ENCODE measurements at regions not wholly inside any gene's neighbourhood (a gene's known extent, or its start where the extent isn't known, plus 50 kb on each side); places are given as distances from the start of the nearest gene placed in this dataset.

DNA sequence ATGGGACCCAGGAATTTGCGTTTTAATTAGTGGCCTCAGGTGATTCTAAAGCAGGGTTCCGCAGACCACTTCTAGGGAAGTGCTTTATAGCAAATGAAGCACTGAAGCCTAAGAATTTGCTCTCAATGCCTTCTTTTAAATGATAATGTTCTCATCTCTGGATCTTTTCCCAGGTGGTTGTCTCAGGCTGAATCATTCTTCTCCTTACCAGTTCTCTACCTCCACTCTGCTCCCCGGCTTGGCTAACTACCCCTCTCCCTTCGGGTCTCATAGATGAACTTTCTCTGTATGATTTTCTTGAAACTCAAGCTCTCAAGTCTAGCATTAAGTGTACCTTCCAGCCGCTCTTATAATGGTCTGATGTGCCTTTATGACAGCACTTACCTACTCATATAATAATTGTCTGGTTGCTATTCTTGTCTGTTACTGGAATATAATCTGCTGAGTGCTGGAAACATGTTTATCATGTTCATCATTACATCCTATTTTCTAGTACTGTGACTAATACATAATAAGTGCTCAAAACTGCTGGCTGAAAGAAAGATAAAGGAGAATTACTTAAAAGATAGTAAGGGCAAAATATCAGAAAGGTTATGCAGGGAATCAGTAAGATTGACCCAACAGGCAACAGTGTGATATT, 195.9 kb upstream of the SESN3 start:
- Histone ChIP-seq H4K5ac (ENCODE audit: insufficient read length, low read depth, low read length) (no peak overlapping the region), H3K23me2 (ENCODE audit: low read depth, low read length) (no peaks in the 10 kb centered on the region; the same call in 1 of the 2 replicates), H3K27me3 (replicated peaks in 1 of 4; ENCODE audit: control insufficient read depth in 3 of 4, extremely low read depth in 1 of 4, insufficient read depth in 3 of 4, low read length in 3 of 4) (no peaks in the 10 kb centered on the region), H3K56ac (replicated peaks; ENCODE audit: insufficient read length, low read depth, low read length) (no peak overlapping the region), H2AK5ac (ENCODE audit: low read depth, low read length) (no peak overlapping the region), H4K8ac (ENCODE audit: extremely low read depth, insufficient read depth, low read length) (no peak overlapping the region), H3K4me1 (replicated peaks in 1 of 4; ENCODE audit: control insufficient read depth in 3 of 4, insufficient read depth in 4 of 4, low read length in 3 of 4) (peaks cover 0 to 7% (median 0%) of the 10 kb centered on the region in 4 experiments; a peak in 1 of 7 replicates), H3K4me3 (ENCODE audit: extremely low read depth in 1 of 4, insufficient read depth in 2 of 4, low read depth in 3 of 4, low read length in 4 of 4) (no peak overlapping the region), H3K23ac (ENCODE audit: insufficient read length) (no peak overlapping the region), H2BK15ac (ENCODE audit: low read length) (no peak overlapping the region), H3K79me2 (ENCODE audit: control insufficient read depth in 1 of 2, insufficient read depth in 2 of 2, low read length in 2 of 2) (no peaks in the 10 kb centered on the region), H3K18ac (ENCODE audit: extremely low read depth, low read length) (no peak overlapping the region), H3K79me1 (ENCODE audit: low read depth, low read length) (no peaks in the 10 kb centered on the region), H4K20me1 (replicated peaks in 1 of 2; ENCODE audit: control insufficient read depth in 1 of 2, insufficient read depth in 2 of 2, low read length in 2 of 2) (no peaks in the 10 kb centered on the region), H2BK120ac (replicated peaks; ENCODE audit: low read depth, low read length) (no peak overlapping the region), H2BK12ac (ENCODE audit: low read depth, low read length) (no peak overlapping the region), H3K36me3 (ENCODE audit: control insufficient read depth in 2 of 4, insufficient read depth in 4 of 4, low read length in 3 of 4) (no peaks in the 10 kb centered on the region), H3K4ac (replicated peaks; ENCODE audit: insufficient read length, low read depth, low read length) (no peak overlapping the region), H3K4me2 (ENCODE audit: insufficient read depth in 1 of 2, low read depth in 2 of 2, low read length in 2 of 2) (no peak overlapping the region), H2BK5ac (ENCODE audit: low read depth, low read length) (no peak overlapping the region), H3K9ac (replicated peaks in 1 of 4; ENCODE audit: extremely low read depth in 1 of 4, low read depth in 3 of 4, low read length in 3 of 4) (no peak overlapping the region), H3K9me3 (ENCODE audit: insufficient read depth in 2 of 2, low read depth in 1 of 2, low read length in 1 of 2) (no peaks in the 10 kb centered on the region), H2BK20ac (ENCODE audit: low read length) (no peak overlapping the region), H2AFZ (ENCODE audit: low read length) (no peak overlapping the region), H3K27ac (ENCODE audit: low read depth, low read length) (no peak overlapping the region), H4K91ac (replicated peaks; ENCODE audit: insufficient read length, low read length) (no peak overlapping the region), H3K14ac (ENCODE audit: insufficient read length) (no peak overlapping the region)
- ChIA-PET POLR2A (ENCODE audit: partially characterized antibody) (no interaction called here), CTCF (ENCODE audit: partially characterized antibody) (no interaction called here)
- DNase-seq (ENCODE audit: low read depth in 1 of 2, low spot score in 2 of 2) (no peak), FAIRE-seq (no peak)
- WGBS, 2 experiments (ENCODE audit: extremely low coverage in 1 of 2, insufficient coverage in 1 of 2, insufficient read length in 1 of 2, insufficient replicate concordance in 2 of 2, low coverage in 1 of 2, low lambda C conversion rate in 2 of 2, missing lambda C conversion rate in 1 of 2): 58% methylated on average over 5 of the region's 5 CpGs; no CpG with 5 or more reads in 1 of the 2 experiments
- TF ChIP-seq GTF2F1 (IDR thresholded peaks at IDR 0.05; ENCODE audit: borderline replicate concordance, low read depth, low read length): no peak
- no peak for TF ChIP-seq CHD1 (IDR thresholded peaks at IDR 0.05; ENCODE audit: low read depth, low read length)
- TF ChIP-seq NANOG (IDR thresholded peaks at IDR 0.05; ENCODE audit: insufficient read depth, low read depth, low read length, poor library complexity, severe bottlenecking): no peak
- TF ChIP-seq HDAC6 (IDR thresholded peaks at IDR 0.05; ENCODE audit: low read depth, low read length): no peak
- TF ChIP-seq CREB1 (IDR thresholded peaks at IDR 0.05): no peak
- no peak for TF ChIP-seq SIN3A (conservative IDR thresholded peaks at IDR 0.05 in 1 of 2, IDR thresholded peaks at IDR 0.05 in 1 of 2; ENCODE audit: low read depth in 1 of 2, low read length in 2 of 2)
- no peak for TF ChIP-seq FOSL1 (IDR thresholded peaks at IDR 0.05; ENCODE audit: insufficient read depth, low read depth, low read length)
- no peak for TF ChIP-seq RAD21 (IDR thresholded peaks at IDR 0.05 in 1 of 2, conservative IDR thresholded peaks at IDR 0.05 in 1 of 2; ENCODE audit: low read depth in 2 of 2, low read length in 2 of 2)
- TF ChIP-seq EP300 (IDR thresholded peaks at IDR 0.05; ENCODE audit: borderline replicate concordance in 1 of 2, low read depth in 2 of 2, low read length in 2 of 2): no peak
- TF ChIP-seq MAFK (IDR thresholded peaks at IDR 0.05; ENCODE audit: low read depth, low read length): no peak
- TF ChIP-seq, protein P1, sequence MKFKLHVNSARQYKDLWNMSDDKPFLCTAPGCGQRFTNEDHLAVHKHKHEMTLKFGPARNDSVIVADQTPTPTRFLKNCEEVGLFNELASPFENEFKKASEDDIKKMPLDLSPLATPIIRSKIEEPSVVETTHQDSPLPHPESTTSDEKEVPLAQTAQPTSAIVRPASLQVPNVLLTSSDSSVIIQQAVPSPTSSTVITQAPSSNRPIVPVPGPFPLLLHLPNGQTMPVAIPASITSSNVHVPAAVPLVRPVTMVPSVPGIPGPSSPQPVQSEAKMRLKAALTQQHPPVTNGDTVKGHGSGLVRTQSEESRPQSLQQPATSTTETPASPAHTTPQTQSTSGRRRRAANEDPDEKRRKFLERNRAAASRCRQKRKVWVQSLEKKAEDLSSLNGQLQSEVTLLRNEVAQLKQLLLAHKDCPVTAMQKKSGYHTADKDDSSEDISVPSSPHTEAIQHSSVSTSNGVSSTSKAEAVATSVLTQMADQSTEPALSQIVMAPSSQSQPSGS (IDR thresholded peaks at IDR 0.05; ENCODE audit: low read length): no peak
